SK-MEL-5 (cell line): ENCODE measurements at regions not wholly inside any gene's neighbourhood (a gene's known extent, or its start where the extent isn't known, plus 50 kb on each side); places are given as distances from the start of the nearest gene placed in this dataset.
A peak's percentile ranks its signal among the peaks of the same experiment; 100 is the strongest.
"Not testable (repeated sequence)": the region's sequence is repeated elsewhere in the genome, so short reads cannot be mapped to it uniquely, and the experiment has no call there.

Experiments
- DNase-seq: peaks from one replicate; pipeline ENCODE4 v3.0.0-alpha.2; 2016; ENCODE audit warnings: low read depth, low spot score
- in situ Hi-C: cut with HindIII; loops from 2 replicates; pipeline ENCODE4 v1.10.0; 2016; ENCODE audit warnings: low sequenced_read_pairs, high pct_unique_total_duplicates, low pct_unique_long_range_greater_than_20kb

DNA sequence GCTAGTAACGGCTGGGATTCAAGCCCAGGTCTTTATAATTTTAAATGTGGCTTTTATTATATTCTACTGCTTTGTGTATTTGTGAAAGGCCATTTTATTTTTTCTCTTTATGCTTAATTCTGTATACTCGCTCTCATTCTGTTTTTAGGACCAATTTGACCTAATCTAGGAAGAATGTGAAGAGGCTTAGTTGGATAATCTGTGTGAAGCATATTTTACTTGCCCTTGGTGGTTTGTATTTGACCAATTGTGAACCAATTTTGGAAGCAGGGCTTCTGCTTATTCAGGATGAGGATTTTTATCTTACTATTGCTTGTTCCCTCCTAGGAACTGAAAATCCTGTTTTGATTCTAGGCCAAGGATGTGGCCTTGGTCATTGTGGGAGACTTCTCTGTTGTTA lies 113.1 kb downstream of the TTC6 start:
- DNase-seq = no peak
- in situ Hi-C loops = no loop called here

DNA sequence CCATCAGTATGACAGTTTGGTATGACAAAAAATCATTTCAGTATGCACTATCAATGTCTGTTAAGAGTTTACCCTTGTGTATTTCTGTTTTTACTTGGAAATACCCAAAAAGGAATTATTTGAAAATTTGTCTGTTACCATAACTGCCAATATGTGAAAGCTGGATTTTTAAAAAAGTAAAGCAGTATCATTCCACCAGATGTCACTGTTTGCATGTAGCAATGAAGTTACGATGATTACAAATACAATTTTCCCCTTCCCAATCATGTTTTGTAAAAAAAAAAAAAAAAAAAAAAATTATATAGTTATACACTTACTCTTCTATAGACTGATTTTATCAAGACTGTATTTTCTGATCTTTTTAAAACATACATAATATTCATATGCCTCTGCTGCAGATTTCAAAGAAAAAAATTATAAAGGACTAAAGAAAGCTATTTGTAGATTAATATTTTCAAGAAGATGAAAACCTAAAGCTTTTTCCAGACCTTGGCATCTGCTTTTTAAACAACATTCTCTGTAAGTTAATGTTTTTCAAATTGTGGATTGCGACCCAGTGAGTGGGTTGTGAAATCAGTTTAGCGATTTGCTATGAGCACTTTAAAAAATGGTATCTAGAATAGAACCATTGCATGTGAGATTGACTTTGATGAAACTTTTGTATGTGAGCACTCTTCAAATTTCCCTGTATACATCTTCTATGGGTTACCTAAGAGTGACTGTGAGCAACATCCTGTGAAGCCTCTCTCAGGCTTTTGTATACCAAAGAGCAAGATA lies 114.2 kb downstream of the TTC6 start:
- DNase-seq = peak; percentile 38
- in situ Hi-C loops = no loop called here

DNA sequence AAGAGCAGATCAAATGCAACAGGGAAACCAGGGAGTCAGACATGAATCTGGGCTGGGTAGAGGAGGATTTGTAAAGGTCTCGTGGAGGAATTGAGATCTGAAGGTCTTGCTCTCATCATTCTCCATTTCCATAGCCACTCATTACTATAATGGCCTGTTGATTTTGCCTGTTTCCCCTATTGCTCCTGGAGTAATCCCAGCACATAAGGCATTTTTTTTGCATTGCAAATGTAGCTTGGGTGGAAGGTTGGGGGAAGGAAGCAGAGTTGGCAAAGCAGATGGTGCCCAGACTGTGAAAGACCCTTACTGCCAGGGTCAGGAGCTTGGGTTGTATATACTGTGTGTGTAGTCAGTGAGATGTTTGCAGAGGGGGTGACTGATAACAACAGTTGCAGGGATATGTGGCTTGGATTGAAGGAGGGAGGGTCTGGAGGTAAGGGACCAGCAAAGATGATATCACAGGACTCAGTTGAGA lies 116.0 kb downstream of the TTC6 start:
- in situ Hi-C loops = no loop called here
- DNase-seq = no peak

DNA sequence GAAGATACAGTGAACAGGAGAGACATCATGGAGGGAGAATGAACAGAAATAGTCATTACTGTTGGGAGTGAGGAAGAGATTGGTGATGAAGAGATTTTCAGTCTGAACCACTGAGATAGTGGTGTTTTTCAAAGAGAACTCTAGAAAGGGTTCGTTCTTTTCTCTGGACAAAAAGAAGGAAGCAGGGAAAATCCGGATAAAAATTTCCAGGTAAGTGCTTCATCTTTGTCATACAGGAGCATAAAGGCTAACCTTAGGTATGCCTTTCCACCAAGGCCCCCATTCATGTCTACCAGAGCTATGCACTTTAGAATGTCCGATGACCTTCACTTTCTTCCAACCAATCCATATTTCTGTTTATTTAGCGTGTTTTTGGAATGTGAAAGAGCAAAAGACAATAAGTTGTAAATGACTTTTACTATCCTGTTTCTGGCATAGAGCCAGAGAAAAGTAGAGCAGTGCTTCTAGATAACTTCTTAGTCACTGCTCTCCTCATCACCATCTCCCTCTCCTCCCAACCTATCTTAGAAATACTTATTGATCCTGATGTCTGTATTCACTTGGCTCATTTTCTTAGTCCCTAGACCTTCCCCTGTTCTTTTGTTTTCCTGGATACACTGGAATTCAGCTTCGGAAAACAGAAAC lies 116.5 kb downstream of the TTC6 start:
- in situ Hi-C loops = no loop called here
- no peak for DNase-seq

DNA sequence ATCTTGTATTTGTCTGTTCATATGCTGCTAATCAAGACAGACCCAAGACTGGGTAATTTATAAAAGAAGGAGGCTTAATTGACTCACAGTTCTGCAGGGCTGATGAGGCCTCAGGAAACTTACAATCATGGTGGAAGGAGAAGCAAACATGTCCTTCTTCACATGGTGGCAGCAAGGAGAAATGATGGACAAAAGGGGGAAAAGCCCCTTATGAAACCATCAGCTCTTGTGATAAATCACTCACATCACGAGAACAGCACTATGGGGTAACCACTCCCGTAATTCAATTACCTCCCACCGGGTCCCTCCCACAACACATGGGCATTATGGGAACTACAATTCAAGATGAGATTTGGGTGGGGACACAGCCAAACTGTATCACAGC lies 117.0 kb downstream of the TTC6 start:
- in situ Hi-C loops, DNase-seq: not testable (repeated sequence)

DNA sequence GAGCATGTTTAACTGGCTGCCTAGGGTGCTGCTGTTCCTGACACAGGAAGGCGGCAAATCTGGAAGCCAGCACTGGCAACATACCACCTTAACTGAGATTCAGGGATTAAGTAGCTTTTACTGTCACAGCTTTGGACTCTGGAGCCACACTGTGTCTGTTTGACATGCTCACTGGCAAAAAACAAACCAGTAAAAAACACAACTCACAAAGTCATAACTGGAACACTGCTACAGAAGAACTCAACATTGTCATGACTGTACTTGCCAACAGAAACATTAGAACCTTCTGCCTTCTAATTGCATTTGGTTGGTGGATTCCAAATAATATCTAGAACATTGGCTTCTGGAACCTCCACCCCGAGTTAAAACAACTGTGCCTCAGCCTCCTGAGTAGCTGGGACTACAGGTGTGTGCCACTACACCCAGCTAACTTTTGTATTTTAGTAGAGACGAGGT lies 117.6 kb downstream of the TTC6 start:
- in situ Hi-C loops = no loop called here
- DNase-seq = no peak

DNA sequence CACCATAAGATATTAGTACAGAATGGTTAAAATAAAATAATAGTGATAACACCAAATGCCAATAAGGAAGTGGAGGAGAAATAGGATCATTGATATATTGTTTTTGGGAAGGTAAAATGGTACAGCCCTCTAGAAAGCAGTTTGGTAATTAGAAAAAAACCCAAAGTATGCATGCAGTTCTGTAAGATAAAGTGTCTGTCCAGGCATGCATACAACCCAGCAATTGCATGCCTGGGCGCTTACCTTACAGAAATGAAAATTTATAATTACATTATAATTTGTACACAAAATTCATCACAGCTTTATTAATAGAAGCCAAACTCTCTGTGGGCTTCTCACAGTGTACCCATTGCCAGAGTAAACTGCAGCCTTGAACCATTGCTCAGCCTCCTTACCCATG lies 124.7 kb downstream of the TTC6 start:
- in situ Hi-C loops = no loop called here
- DNase-seq = no peak

DNA sequence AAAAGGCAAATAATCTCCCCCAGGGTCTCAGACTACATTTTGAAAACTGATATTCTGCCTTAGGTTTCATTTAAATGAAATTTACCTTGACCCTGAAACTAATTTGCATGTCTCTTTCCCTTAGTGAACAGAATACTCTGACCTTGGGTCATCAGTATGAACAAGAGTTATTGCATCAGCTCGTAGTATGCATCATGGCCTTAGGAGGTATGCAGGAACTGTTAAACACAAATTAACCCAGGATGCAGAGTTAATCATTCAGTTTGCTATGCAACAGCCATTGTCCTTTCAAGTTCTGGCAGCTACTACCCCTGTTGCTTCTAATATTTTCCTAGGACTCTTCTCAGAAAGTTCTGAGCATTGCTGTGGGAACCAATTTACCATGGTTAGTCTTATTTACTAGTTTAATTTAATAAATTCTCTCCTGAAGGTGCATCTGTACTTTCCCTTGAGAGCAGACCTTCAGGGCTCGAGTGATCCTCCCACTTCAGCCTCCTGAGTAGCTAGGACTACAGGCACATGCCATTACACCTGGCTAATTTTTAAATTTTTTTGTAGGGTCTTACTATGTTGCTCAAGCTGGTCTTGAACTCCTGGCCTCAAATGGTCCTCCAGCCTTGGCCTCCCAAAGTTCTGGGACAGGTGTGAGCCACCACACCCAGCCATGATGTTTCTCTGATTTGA lies 126.7 kb downstream of the TTC6 start:
- DNase-seq = no peak
- in situ Hi-C loops = no loop called here

DNA sequence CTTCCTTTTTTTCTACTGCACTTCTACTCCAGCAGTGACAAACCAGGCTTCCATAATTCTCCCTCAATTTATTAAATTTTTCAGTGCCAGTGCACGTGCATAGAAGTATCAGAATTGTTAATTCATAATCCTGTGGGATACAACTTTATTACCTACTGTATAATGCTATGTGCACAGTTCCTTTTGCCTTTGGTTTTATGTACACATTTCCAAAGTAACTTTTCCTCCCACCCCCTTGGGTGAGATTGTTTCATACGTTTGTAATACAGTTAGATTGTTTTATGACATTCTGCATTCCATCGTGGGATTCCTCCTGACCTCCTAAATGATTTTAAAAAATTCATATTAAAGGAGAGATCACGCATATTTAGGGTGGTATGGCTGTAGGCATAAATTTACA lies 128.1 kb downstream of the TTC6 start:
- in situ Hi-C loops = no loop called here
- DNase-seq = no peak

DNA sequence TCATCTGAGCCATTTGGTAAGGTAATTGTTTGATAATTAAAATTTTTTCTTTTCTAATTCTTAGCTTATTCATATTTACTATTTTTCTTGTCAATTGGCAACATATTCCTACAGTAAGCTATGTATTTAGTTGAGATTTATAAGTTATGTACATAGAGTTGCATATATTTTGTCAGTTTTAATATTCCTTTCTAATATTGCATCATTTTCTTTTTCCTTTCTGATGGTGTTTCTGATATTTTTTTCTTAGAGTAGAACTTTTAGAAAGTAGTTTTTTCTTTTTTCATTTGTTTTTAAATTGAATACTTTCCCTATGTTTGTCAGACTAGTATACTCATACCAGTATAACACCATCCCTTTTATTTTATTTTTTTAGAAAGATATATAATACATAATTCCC lies 131.3 kb downstream of the TTC6 start:
- in situ Hi-C loops = no loop called here

DNA sequence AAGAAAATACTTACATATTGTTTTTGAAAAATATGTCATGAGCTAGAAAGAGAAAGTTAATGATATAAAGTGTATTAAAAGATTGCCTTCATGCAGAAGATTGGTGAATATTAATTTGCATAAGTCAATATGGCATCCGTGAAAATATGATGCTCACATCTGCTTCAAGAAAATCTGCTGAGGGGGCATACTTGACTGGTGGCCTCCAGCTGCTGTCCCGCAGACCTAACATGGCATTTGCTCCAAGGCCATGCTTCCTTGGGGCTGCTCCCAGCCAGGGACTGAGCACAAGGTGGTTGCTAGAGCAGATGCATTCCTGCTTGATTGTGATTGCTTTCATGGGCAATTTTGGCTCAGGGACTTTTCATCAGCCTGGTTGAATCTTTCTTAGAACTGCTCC lies 133.8 kb downstream of the TTC6 start:
- DNase-seq = no peak
- in situ Hi-C loops = no loop called here

More for the DNA sequence above, 131.3 kb downstream of the TTC6 start:
- DNase-seq = no peak

DNA sequence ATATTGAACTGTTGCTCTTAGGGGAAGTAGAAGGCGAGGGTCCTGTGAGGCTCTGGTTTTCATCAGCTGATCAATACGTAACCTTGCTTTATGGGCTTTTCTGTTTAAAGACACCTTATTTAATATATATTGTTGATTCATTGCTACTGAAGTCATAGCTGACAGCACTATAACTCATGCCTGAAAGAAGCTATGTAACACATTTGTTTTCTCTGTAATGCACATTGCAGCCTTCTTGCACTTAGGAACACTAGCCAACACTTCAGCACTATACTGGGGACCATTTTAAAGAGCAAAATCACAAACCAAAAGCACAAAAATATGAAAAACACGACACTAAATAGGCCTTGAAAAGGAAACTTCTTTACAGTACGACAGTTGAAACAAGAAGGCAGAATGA lies 135.7 kb downstream of the TTC6 start:
- in situ Hi-C loops = no loop called here

DNA sequence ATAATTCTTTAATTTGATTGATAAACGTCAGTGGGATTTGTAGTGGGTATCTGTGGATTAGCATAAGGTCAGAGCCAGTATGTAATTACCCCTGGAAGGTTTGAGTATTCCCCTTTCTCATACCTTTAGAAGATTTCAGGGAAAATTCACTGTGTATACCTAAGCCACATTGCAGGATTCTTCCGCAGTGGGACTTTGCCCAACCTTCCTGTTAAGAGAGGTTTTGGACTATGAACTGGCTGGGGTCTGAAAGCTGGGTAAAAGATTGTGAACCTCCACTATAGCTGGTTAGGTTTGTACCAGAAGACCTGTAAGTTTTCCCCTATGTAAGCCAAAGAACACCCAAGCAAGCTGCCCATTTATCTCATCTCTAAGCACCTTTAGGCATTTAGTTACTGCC lies 150.2 kb downstream of the TTC6 start:
- in situ Hi-C loops = no loop called here
- DNase-seq = no peak

More for the DNA sequence above, 135.7 kb downstream of the TTC6 start:
- DNase-seq = no peak

DNA sequence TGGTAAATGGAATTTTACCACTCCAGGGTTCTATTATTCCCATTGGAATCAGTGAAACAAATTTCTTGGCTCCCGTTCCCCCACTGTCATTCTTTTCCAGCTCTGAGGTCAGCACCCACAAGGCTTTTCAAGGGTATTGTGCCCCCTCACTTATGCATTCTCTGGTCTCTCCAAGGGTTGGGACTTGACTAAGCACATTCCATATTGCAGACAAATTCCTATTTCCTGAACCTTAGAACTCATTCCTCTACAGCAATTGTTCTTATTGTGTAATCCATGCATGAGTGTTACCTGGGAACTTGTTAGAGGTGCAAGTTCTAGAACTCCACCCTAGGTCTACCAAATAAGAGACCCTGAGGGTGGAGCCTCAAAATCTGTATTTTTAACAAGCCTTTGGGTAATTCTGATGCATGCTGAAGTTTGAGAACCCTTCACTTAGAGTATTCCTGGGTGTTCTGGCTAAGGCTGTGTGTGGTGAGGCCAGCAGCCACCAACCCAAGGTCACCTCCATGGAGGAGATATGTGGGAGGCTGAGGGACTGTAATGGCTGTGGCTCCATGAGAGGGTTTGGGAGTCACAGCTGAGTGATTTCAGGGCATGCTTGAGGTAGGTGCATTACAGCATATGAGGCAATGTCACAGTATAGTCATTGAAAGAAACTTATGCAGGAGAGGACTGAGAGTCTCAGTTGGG lies 150.9 kb downstream of the TTC6 start:
- in situ Hi-C loops = no loop called here
- no peak for DNase-seq

DNA sequence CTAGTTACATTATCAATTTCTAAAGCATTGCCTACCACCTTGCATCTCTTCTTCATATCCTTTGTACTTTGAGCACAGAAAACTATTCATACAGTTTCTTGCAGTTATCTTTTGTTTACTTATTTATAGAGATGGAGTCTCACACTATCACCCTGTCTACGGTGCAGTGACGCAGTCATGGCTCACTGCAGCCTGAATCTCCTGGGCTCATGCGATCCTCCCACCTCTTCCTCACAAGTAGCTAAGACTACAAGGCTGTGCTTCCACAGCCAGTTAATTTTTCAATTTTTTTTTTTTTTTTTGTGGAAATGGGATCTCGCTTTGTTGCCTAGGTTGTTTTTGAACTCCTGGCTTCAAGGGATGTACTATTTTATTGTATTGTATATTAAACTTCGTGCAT lies 158.0 kb downstream of the TTC6 start:
- in situ Hi-C loops = no loop called here
- no peak for DNase-seq

DNA sequence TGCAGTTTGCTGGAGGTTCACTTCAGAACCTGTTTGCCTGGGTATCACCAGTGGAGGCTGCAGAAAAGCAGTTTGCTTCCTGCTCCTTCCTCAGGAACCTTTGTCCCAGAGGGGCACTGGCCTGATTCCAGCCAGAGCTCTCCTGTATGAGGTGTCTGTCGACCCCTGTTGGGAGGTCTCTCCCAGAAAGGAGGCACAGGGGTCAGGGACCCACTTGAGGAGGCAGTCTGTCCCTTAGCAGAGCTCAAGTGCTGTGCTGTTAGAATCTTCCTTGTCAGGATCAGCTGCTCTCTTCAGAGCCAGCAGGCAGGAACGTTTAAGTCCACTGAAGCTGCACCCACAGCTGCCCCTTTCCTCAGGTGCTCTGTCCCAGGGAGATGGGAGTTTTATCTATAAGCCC lies 164.8 kb downstream of the TTC6 start:
- in situ Hi-C loops, DNase-seq: not testable (repeated sequence)

DNA sequence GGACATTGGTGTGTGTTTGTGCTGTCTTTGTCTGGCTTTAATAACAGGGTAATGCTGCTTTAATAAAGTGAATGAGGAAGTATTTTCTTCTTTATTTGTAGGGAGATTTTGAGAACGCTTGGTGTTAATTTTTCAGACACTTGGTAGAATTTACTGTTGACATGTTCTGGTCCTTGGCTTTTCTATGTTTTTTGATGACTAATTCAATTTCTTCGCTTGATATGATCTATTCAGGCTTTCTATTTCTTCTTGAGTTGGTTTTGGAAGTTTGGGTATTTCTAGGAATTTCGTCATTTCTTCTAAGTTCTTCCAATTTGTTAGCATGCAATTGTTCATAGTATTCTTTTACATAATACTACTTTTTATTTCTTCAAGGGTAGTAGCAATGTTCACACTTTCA lies 167.8 kb downstream of the TTC6 start:
- DNase-seq = no peak
- in situ Hi-C loops = no loop called here

DNA sequence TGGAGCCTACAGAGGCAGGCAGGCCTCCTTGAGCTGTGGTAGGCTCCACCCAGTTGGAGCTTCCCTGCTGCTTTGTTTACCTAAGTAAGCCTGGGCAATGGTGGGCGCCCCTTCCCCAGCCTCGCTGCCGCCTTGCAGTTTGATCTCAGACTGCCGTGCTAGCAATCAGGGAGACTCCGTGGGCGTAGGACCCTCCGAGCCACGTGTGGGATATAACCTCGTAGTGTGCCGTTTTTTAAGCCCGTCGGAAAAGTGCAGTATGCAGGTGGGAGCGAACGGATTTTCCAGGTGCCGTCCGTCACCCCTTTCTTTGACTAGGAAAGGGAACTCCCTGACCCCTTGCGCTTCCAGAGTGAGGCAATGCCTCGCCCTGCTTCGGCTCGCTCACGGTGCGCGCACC lies 176.9 kb downstream of the TTC6 start:
- in situ Hi-C loops, DNase-seq: not testable (repeated sequence)
